ENCODE measurements at regions not wholly inside any gene's neighbourhood (a gene's known extent, or its start where the extent isn't known, plus 50 kb on each side); places are given as distances from the start of the nearest gene placed in this dataset.

- Histone ChIP-seq H3K4me1 (ENCODE audit: insufficient read depth, low read length, poor library complexity, severe bottlenecking) (no peaks in the 10 kb centered on the region), H3F3A (ENCODE audit: low read depth) (no peaks in the 10 kb centered on the region), H3K27me3 (ENCODE audit: insufficient read depth, low read length, poor library complexity, severe bottlenecking) (no peaks in the 10 kb centered on the region), H3K4me2 (ENCODE audit: low read depth, low read length, poor library complexity, severe bottlenecking) (no peak overlapping the region), H2AFZ (ENCODE audit: low read length) (no peak overlapping the region), H3K4me3 (ENCODE audit: low read length, poor library complexity, severe bottlenecking) (no peak overlapping the region), H3K36me3 (ENCODE audit: insufficient read depth, low read length) (no peaks in the 10 kb centered on the region), H3K79me2 (ENCODE audit: insufficient read depth, low read length) (no peaks in the 10 kb centered on the region), H3K9me2 (replicated peaks; ENCODE audit: low read depth, low read length) (no peaks in the 10 kb centered on the region), H3K9ac (ENCODE audit: low read depth, low read length, poor library complexity, severe bottlenecking) (no peak overlapping the region), H3K9me3 (ENCODE audit: insufficient read depth, low read depth, low read length) (no peaks in the 10 kb centered on the region), H4K20me1 (ENCODE audit: insufficient read depth, low read length, poor library complexity, severe bottlenecking) (no peaks in the 10 kb centered on the region)
- TF ChIP-seq, protein P1, sequence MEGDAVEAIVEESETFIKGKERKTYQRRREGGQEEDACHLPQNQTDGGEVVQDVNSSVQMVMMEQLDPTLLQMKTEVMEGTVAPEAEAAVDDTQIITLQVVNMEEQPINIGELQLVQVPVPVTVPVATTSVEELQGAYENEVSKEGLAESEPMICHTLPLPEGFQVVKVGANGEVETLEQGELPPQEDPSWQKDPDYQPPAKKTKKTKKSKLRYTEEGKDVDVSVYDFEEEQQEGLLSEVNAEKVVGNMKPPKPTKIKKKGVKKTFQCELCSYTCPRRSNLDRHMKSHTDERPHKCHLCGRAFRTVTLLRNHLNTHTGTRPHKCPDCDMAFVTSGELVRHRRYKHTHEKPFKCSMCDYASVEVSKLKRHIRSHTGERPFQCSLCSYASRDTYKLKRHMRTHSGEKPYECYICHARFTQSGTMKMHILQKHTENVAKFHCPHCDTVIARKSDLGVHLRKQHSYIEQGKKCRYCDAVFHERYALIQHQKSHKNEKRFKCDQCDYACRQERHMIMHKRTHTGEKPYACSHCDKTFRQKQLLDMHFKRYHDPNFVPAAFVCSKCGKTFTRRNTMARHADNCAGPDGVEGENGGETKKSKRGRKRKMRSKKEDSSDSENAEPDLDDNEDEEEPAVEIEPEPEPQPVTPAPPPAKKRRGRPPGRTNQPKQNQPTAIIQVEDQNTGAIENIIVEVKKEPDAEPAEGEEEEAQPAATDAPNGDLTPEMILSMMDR (conservative IDR thresholded peaks at IDR 0.05; ENCODE audit: low read length), result peak; percentile 55
- no peak for TF ChIP-seq EZH2phosphoT487 (IDR thresholded peaks at IDR 0.05; ENCODE audit: borderline replicate concordance)
Observed at GRCh38 chr7:118918556-118918955, 694.1 kb downstream of the ANKRD7 start.

GRCh38 chr7:118938845-118939244, 714.3 kb downstream of the ANKRD7 start:
- Histone ChIP-seq H3F3A (ENCODE audit: low read depth) (no peaks in the 10 kb centered on the region), H3K4me3 (ENCODE audit: low read length, poor library complexity, severe bottlenecking) (no peak overlapping the region), H3K4me2 (ENCODE audit: low read depth, low read length, poor library complexity, severe bottlenecking) (no peak overlapping the region), H3K9me3 (ENCODE audit: insufficient read depth, low read depth, low read length) (no peaks in the 10 kb centered on the region), H3K27me3 (ENCODE audit: insufficient read depth, low read length, poor library complexity, severe bottlenecking) (no peaks in the 10 kb centered on the region), H3K9me2 (replicated peaks; ENCODE audit: low read depth, low read length) (no peaks in the 10 kb centered on the region), H3K4me1 (ENCODE audit: insufficient read depth, low read length, poor library complexity, severe bottlenecking) (no peaks in the 10 kb centered on the region), H2AFZ (ENCODE audit: low read length) (no peak overlapping the region), H3K36me3 (ENCODE audit: insufficient read depth, low read length) (no peaks in the 10 kb centered on the region), H4K20me1 (ENCODE audit: insufficient read depth, low read length, poor library complexity, severe bottlenecking) (no peaks in the 10 kb centered on the region), H3K79me2 (ENCODE audit: insufficient read depth, low read length) (no peaks in the 10 kb centered on the region), H3K9ac (ENCODE audit: low read depth, low read length, poor library complexity, severe bottlenecking) (no peak overlapping the region)
- TF ChIP-seq EZH2phosphoT487 (IDR thresholded peaks at IDR 0.05; ENCODE audit: borderline replicate concordance), result no peak
- TF ChIP-seq, protein P1 (conservative IDR thresholded peaks at IDR 0.05; ENCODE audit: low read length), result no peak

- H3K4me3 ChIP-seq (ENCODE audit: low read length, poor library complexity, severe bottlenecking), result no peak overlapping the region
- H3K79me2 ChIP-seq (ENCODE audit: insufficient read depth, low read length), result no peaks in the 10 kb centered on the region
- H3K9me2 ChIP-seq (replicated peaks; ENCODE audit: low read depth, low read length), result no peaks in the 10 kb centered on the region
- H3K36me3 ChIP-seq (ENCODE audit: insufficient read depth, low read length), result no peaks in the 10 kb centered on the region
- no peak overlapping the region for H2AFZ ChIP-seq (ENCODE audit: low read length)
- H3K4me2 ChIP-seq (ENCODE audit: low read depth, low read length, poor library complexity, severe bottlenecking), result no peak overlapping the region
- no peaks in the 10 kb centered on the region for H3F3A ChIP-seq (ENCODE audit: low read depth)
- no peaks in the 10 kb centered on the region for H3K9me3 ChIP-seq (ENCODE audit: insufficient read depth, low read depth, low read length)
- no peaks in the 10 kb centered on the region for H3K4me1 ChIP-seq (ENCODE audit: insufficient read depth, low read length, poor library complexity, severe bottlenecking)
- no peak overlapping the region for H3K9ac ChIP-seq (ENCODE audit: low read depth, low read length, poor library complexity, severe bottlenecking)
- no peak for TF ChIP-seq EZH2phosphoT487 (IDR thresholded peaks at IDR 0.05; ENCODE audit: borderline replicate concordance)
- TF ChIP-seq, protein P1 (conservative IDR thresholded peaks at IDR 0.05; ENCODE audit: low read length), result no peak
- no peaks in the 10 kb centered on the region for H4K20me1 ChIP-seq (ENCODE audit: insufficient read depth, low read length, poor library complexity, severe bottlenecking)
- H3K27me3 ChIP-seq (ENCODE audit: insufficient read depth, low read length, poor library complexity, severe bottlenecking), result no peaks in the 10 kb centered on the region
Observed at GRCh38 chr7:118944271-118944670, 719.8 kb downstream of the ANKRD7 start.

All from Loucy (cell line).